ENCODE measurements at regions not wholly inside any gene's neighbourhood (a gene's known extent, or its start where the extent isn't known, plus 50 kb on each side); places are given as distances from the start of the nearest gene placed in this dataset.

DNA sequence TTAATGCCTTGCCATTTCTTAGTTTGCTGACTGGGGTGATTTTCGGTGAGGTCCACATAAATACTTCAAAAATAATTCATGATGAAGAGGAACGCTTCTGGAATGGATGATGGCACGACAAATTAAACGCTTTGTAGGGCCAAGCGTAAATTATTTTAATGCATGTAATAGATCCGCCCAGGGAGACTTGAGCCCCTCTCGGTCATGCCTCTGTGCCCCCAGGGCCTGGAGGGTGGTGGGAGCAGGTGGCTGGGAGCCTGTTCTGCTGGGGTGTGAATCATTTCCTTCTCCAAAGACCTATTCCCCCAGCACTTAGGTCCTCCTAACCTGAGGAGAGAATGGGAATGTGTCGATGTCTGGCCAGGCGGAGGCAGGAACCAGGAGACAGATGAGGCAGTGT lies 350.6 kb downstream of the ZNF536 start:
- no peak for DNase-seq (ENCODE audit: low read depth in 1 of 2, low spot score in 1 of 2)
- TF ChIP-seq, protein P1, sequence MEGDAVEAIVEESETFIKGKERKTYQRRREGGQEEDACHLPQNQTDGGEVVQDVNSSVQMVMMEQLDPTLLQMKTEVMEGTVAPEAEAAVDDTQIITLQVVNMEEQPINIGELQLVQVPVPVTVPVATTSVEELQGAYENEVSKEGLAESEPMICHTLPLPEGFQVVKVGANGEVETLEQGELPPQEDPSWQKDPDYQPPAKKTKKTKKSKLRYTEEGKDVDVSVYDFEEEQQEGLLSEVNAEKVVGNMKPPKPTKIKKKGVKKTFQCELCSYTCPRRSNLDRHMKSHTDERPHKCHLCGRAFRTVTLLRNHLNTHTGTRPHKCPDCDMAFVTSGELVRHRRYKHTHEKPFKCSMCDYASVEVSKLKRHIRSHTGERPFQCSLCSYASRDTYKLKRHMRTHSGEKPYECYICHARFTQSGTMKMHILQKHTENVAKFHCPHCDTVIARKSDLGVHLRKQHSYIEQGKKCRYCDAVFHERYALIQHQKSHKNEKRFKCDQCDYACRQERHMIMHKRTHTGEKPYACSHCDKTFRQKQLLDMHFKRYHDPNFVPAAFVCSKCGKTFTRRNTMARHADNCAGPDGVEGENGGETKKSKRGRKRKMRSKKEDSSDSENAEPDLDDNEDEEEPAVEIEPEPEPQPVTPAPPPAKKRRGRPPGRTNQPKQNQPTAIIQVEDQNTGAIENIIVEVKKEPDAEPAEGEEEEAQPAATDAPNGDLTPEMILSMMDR (IDR thresholded peaks at IDR 0.05; ENCODE audit: insufficient read depth, low read length), result no peak
- TF ChIP-seq GABPA (IDR thresholded peaks at IDR 0.05; ENCODE audit: low read depth) (no peak), SPI1 (IDR thresholded peaks at IDR 0.05; ENCODE audit: borderline replicate concordance, low read depth) (no peak), POLR2AphosphoS5 (IDR thresholded peaks at IDR 0.05; ENCODE audit: low read depth) (no peak)
- TF ChIP-seq, protein P2, sequence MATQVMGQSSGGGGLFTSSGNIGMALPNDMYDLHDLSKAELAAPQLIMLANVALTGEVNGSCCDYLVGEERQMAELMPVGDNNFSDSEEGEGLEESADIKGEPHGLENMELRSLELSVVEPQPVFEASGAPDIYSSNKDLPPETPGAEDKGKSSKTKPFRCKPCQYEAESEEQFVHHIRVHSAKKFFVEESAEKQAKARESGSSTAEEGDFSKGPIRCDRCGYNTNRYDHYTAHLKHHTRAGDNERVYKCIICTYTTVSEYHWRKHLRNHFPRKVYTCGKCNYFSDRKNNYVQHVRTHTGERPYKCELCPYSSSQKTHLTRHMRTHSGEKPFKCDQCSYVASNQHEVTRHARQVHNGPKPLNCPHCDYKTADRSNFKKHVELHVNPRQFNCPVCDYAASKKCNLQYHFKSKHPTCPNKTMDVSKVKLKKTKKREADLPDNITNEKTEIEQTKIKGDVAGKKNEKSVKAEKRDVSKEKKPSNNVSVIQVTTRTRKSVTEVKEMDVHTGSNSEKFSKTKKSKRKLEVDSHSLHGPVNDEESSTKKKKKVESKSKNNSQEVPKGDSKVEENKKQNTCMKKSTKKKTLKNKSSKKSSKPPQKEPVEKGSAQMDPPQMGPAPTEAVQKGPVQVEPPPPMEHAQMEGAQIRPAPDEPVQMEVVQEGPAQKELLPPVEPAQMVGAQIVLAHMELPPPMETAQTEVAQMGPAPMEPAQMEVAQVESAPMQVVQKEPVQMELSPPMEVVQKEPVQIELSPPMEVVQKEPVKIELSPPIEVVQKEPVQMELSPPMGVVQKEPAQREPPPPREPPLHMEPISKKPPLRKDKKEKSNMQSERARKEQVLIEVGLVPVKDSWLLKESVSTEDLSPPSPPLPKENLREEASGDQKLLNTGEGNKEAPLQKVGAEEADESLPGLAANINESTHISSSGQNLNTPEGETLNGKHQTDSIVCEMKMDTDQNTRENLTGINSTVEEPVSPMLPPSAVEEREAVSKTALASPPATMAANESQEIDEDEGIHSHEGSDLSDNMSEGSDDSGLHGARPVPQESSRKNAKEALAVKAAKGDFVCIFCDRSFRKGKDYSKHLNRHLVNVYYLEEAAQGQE (IDR thresholded peaks at IDR 0.05; ENCODE audit: insufficient replicate concordance, low read depth), result no peak
- H3K27me3 ChIP-seq (ENCODE audit: insufficient read depth, poor library complexity, severe bottlenecking), result peaks cover 18% of the 10 kb centered on the region
- no peak overlapping the region for H3K27ac ChIP-seq (replicated peaks)
- H3K4me3 ChIP-seq (replicated peaks; ENCODE audit: insufficient read depth, low read length), result no peak overlapping the region

DNA sequence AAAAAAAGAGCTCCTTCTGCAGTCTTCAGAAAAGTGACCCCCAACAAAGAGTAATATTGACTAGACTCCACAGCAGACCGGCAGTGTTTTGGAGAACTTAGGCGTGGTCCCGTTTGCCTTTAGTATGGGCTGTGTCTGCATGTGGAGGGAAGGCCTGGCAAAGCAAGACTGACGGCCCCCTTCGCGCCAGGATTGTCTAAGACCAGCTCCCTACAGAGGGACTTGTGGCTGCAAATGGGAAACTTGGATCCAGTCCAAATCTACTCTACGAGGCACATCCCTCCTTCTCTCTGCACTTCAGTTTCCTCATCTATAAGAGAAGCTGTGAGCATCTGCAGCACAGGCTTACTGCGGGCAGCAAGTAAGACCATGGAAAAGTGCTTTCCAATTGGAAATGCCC lies 350.0 kb downstream of the ZNF536 start:
- H3K27me3 ChIP-seq (ENCODE audit: insufficient read depth, poor library complexity, severe bottlenecking), result peaks cover 18% of the 10 kb centered on the region
- no peak for DNase-seq (ENCODE audit: low read depth in 1 of 2, low spot score in 1 of 2)
- no peak overlapping the region for H3K27ac ChIP-seq (replicated peaks)
- no peak for TF ChIP-seq SPI1 (IDR thresholded peaks at IDR 0.05; ENCODE audit: borderline replicate concordance, low read depth)
- TF ChIP-seq, protein P2 (IDR thresholded peaks at IDR 0.05; ENCODE audit: insufficient replicate concordance, low read depth), result no peak
- TF ChIP-seq, protein P1 (IDR thresholded peaks at IDR 0.05; ENCODE audit: insufficient read depth, low read length), result no peak
- TF ChIP-seq POLR2AphosphoS5 (IDR thresholded peaks at IDR 0.05; ENCODE audit: low read depth), result no peak
- no peak for TF ChIP-seq GABPA (IDR thresholded peaks at IDR 0.05; ENCODE audit: low read depth)
- no peak overlapping the region for H3K4me3 ChIP-seq (replicated peaks; ENCODE audit: insufficient read depth, low read length)

DNA sequence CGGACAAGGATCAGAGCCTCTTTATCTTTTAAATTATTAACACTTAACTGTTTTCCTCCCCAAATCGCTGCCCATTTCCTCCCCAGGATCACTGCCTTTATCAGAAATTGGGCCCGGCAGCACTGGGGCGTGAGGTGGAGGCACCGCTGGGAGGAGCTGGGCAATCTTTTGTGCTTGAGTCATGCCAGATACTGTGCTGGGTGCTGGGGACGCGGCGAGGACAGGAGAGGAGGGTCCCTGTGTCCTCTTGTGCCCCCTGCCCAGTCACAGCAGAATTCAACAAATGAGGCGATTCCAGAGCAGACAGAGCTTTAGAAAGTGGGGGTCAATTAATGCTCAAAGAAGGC lies 347.8 kb downstream of the ZNF536 start:
- TF ChIP-seq, protein P1 (IDR thresholded peaks at IDR 0.05; ENCODE audit: insufficient read depth, low read length), result no peak
- TF ChIP-seq, protein P2 (IDR thresholded peaks at IDR 0.05; ENCODE audit: insufficient replicate concordance, low read depth), result no peak
- TF ChIP-seq SPI1 (IDR thresholded peaks at IDR 0.05; ENCODE audit: borderline replicate concordance, low read depth), result no peak
- no peak for TF ChIP-seq POLR2AphosphoS5 (IDR thresholded peaks at IDR 0.05; ENCODE audit: low read depth)
- no peak for TF ChIP-seq GABPA (IDR thresholded peaks at IDR 0.05; ENCODE audit: low read depth)
- Histone ChIP-seq H3K27ac (replicated peaks) (no peak overlapping the region), H3K27me3 (ENCODE audit: insufficient read depth, poor library complexity, severe bottlenecking) (peaks cover 18% of the 10 kb centered on the region), H3K4me3 (replicated peaks; ENCODE audit: insufficient read depth, low read length) (peak overlapping the region; percentile 38)
- no peak for DNase-seq (ENCODE audit: low read depth in 1 of 2, low spot score in 1 of 2)
